ENCODE measurements at regions not wholly inside any gene's neighbourhood (a gene's known extent, or its start where the extent isn't known, plus 50 kb on each side); places are given as distances from the start of the nearest gene placed in this dataset.

DNA sequence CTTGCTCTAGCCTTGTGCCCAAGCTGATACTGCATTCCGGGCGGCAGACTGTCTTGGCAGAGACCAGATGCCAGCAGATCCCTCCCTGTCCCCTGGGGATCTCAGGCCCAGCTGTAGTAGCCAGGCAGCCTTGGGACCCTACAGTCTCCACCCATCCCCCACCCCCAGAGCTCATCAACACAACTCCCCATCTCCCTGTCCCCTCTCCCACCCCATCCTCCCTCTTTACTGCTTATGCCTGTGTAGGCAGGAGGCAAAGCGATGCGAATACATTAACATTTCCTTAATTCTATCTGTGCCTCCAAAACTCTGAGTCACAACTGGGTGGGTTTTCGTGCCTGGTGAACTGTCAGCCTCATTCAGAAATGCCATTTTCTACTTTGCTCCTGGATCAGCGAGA, 547.6 kb downstream of the BUD13 start:
- H3K79me2 ChIP-seq (ENCODE audit: control insufficient read depth, low read length), result no peaks in the 10 kb centered on the region
- H4K20me1 ChIP-seq (ENCODE audit: control insufficient read depth, insufficient read depth, low read depth, low read length), result no peaks in the 10 kb centered on the region
- H3K9me3 ChIP-seq (ENCODE audit: control insufficient read depth, insufficient read depth, low read length), result no peaks in the 10 kb centered on the region
- H3K27me3 ChIP-seq (ENCODE audit: control insufficient read depth, low read length), result no peaks in the 10 kb centered on the region
- H3F3A ChIP-seq (ENCODE audit: control insufficient read depth, insufficient read depth), result no peaks in the 10 kb centered on the region
- TF ChIP-seq EZH2phosphoT487 (IDR thresholded peaks at IDR 0.05; ENCODE audit: borderline replicate concordance, low read length), result no peak
- TF ChIP-seq, protein P1, sequence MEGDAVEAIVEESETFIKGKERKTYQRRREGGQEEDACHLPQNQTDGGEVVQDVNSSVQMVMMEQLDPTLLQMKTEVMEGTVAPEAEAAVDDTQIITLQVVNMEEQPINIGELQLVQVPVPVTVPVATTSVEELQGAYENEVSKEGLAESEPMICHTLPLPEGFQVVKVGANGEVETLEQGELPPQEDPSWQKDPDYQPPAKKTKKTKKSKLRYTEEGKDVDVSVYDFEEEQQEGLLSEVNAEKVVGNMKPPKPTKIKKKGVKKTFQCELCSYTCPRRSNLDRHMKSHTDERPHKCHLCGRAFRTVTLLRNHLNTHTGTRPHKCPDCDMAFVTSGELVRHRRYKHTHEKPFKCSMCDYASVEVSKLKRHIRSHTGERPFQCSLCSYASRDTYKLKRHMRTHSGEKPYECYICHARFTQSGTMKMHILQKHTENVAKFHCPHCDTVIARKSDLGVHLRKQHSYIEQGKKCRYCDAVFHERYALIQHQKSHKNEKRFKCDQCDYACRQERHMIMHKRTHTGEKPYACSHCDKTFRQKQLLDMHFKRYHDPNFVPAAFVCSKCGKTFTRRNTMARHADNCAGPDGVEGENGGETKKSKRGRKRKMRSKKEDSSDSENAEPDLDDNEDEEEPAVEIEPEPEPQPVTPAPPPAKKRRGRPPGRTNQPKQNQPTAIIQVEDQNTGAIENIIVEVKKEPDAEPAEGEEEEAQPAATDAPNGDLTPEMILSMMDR (IDR thresholded peaks at IDR 0.05; ENCODE audit: low read depth, low read length, poor library complexity, severe bottlenecking), result no peak
- no peak overlapping the region for H3K27ac ChIP-seq (ENCODE audit: low read depth, low read length)
- H3K4me1 ChIP-seq (ENCODE audit: control insufficient read depth, low read length), result no peaks in the 10 kb centered on the region
- H3K4me3 ChIP-seq (ENCODE audit: low read length), result no peak overlapping the region
- no peaks in the 10 kb centered on the region for H3K9me2 ChIP-seq (replicated peaks; ENCODE audit: control insufficient read depth, low read length)
- H3K36me3 ChIP-seq (ENCODE audit: control insufficient read depth, low read length), result no peaks in the 10 kb centered on the region
- H3K4me2 ChIP-seq (ENCODE audit: low read length), result no peak overlapping the region

DNA sequence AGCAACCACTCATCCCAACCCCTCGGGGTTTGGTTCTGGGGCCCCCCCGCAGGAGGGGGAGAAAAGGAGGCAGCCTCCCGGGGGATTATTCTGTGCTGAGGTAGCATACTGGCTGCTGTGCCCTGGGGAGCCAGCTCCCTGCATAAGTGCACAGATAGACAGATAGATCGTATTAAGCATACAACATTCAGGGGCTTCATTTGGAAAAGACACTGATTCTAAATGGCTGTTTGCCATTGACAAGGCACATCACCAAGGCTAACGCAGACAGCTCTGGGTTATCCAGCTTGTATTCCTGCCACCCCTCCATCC, 547.9 kb downstream of the BUD13 start:
- H3K4me2 ChIP-seq (ENCODE audit: low read length), result no peak overlapping the region
- no peaks in the 10 kb centered on the region for H3K36me3 ChIP-seq (ENCODE audit: control insufficient read depth, low read length)
- no peaks in the 10 kb centered on the region for H3K4me1 ChIP-seq (ENCODE audit: control insufficient read depth, low read length)
- no peaks in the 10 kb centered on the region for H3K79me2 ChIP-seq (ENCODE audit: control insufficient read depth, low read length)
- H3K27me3 ChIP-seq (ENCODE audit: control insufficient read depth, low read length), result no peaks in the 10 kb centered on the region
- H4K20me1 ChIP-seq (ENCODE audit: control insufficient read depth, insufficient read depth, low read depth, low read length), result no peaks in the 10 kb centered on the region
- no peak for TF ChIP-seq EZH2phosphoT487 (IDR thresholded peaks at IDR 0.05; ENCODE audit: borderline replicate concordance, low read length)
- TF ChIP-seq, protein P1 (IDR thresholded peaks at IDR 0.05; ENCODE audit: low read depth, low read length, poor library complexity, severe bottlenecking), result no peak
- no peaks in the 10 kb centered on the region for H3F3A ChIP-seq (ENCODE audit: control insufficient read depth, insufficient read depth)
- no peak overlapping the region for H3K4me3 ChIP-seq (ENCODE audit: low read length)
- no peak overlapping the region for H3K27ac ChIP-seq (ENCODE audit: low read depth, low read length)
- H3K9me2 ChIP-seq (replicated peaks; ENCODE audit: control insufficient read depth, low read length), result no peaks in the 10 kb centered on the region
- H3K9me3 ChIP-seq (ENCODE audit: control insufficient read depth, insufficient read depth, low read length), result no peaks in the 10 kb centered on the region

DNA sequence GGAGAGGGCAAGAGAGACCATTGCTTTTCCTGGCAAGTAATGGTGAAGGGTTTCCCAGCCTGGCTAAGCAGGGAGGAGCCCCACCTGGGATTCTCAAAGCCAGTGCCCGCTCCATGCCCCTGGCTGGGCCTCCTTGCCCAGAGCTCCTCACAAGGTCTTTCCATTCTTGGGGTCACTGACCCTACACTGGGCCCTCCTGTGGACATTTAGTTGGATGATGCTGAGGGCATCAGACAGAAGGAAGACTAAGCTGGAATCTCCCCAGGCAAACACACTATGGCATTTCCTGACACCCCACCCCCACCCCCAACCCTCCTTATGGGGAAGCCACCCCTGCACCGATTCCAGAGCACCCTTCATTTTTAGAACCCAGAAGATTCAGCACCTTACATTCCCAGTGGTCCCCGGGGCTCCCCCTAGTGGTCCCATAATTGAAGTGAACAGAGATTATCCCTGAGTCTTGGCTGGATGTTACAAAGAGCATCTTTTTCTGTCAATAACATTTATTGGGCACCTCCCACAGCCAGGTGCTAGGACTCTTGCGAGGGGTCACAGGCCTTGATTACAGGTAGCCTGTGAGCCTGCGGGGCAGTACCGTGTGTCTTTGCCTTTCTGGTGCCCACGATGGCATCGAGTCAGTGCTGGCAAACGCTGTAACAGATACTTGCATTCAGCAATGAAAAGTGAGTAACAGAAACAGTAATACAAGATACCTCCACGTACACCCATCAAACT, 548.5 kb downstream of the BUD13 start:
- H3K4me1 ChIP-seq (ENCODE audit: control insufficient read depth, low read length), result no peaks in the 10 kb centered on the region
- no peaks in the 10 kb centered on the region for H3F3A ChIP-seq (ENCODE audit: control insufficient read depth, insufficient read depth)
- no peaks in the 10 kb centered on the region for H3K9me2 ChIP-seq (replicated peaks; ENCODE audit: control insufficient read depth, low read length)
- TF ChIP-seq, protein P1 (IDR thresholded peaks at IDR 0.05; ENCODE audit: low read depth, low read length, poor library complexity, severe bottlenecking), result peak; percentile 84
- no peak for TF ChIP-seq EZH2phosphoT487 (IDR thresholded peaks at IDR 0.05; ENCODE audit: borderline replicate concordance, low read length)
- no peaks in the 10 kb centered on the region for H3K27me3 ChIP-seq (ENCODE audit: control insufficient read depth, low read length)
- H3K4me2 ChIP-seq (ENCODE audit: low read length), result no peak overlapping the region
- H3K36me3 ChIP-seq (ENCODE audit: control insufficient read depth, low read length), result no peaks in the 10 kb centered on the region
- H3K4me3 ChIP-seq (ENCODE audit: low read length), result no peak overlapping the region
- no peak overlapping the region for H3K27ac ChIP-seq (ENCODE audit: low read depth, low read length)
- no peaks in the 10 kb centered on the region for H4K20me1 ChIP-seq (ENCODE audit: control insufficient read depth, insufficient read depth, low read depth, low read length)
- no peaks in the 10 kb centered on the region for H3K9me3 ChIP-seq (ENCODE audit: control insufficient read depth, insufficient read depth, low read length)
- no peaks in the 10 kb centered on the region for H3K79me2 ChIP-seq (ENCODE audit: control insufficient read depth, low read length)

Measured in DOHH2 (cell line).